ENCODE measurements at regions not wholly inside any gene's neighbourhood (a gene's known extent, or its start where the extent isn't known, plus 50 kb on each side); places are given as distances from the start of the nearest gene placed in this dataset.
A peak's percentile ranks its signal among the peaks of the same experiment; 100 is the strongest.

DNA sequence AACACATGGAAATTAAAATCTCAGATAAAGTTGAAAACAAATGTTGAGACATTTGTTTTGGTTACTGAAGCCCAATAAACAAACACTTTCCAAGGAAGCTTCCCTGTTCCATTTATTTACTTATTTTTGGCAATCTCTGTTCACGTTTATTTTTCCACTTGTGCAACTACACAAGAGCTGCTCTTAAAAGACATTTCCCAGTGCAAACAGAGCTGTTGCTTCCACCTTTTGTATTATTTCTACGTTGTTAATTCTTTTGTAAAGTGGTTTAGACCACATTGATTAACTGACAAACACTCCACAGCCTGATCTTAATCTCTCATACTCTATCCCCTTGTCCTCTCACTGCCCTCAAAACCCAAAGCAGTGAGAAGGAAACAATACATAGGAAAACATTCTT, 757.6 kb downstream of the LIG4 start:
- WGBS, 5 donors: 7 to 20% (median 15%) methylated on average over 2 of the region's 2 CpGs
- Histone ChIP-seq H3K4me1 (peaks cover 0 to 10% (median 6%) of the 10 kb centered on the region in 4 donors), H3K27me3 (no peaks in the 10 kb centered on the region), H3K4me3 (no peak overlapping the region), H3K27ac (no peak overlapping the region), H3K9me3 (peaks cover 0 to 18% (median 15%) of the 10 kb centered on the region in 4 donors), H3K36me3 (no peaks in the 10 kb centered on the region)
- intact Hi-C loops (cut with DNase I; ENCODE audit: low total_unique reads): no loop called here
- DNase-seq: no peak
- TF ChIP-seq POLR2AphosphoS5 (IDR thresholded peaks at IDR 0.05) (no peak), EP300 (IDR thresholded peaks at IDR 0.05) (no peak), POLR2A (IDR thresholded peaks at IDR 0.05) (no peak)
- TF ChIP-seq, protein P1, sequence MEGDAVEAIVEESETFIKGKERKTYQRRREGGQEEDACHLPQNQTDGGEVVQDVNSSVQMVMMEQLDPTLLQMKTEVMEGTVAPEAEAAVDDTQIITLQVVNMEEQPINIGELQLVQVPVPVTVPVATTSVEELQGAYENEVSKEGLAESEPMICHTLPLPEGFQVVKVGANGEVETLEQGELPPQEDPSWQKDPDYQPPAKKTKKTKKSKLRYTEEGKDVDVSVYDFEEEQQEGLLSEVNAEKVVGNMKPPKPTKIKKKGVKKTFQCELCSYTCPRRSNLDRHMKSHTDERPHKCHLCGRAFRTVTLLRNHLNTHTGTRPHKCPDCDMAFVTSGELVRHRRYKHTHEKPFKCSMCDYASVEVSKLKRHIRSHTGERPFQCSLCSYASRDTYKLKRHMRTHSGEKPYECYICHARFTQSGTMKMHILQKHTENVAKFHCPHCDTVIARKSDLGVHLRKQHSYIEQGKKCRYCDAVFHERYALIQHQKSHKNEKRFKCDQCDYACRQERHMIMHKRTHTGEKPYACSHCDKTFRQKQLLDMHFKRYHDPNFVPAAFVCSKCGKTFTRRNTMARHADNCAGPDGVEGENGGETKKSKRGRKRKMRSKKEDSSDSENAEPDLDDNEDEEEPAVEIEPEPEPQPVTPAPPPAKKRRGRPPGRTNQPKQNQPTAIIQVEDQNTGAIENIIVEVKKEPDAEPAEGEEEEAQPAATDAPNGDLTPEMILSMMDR (IDR thresholded peaks at IDR 0.05): no peak

GRCh38 chr13:107456431-107456830, 758.9 kb downstream of the LIG4 start:
- WGBS, 5 donors: 17 to 35% (median 24%) methylated on average over 2 of the region's 2 CpGs
- H3K9me3 ChIP-seq: peaks cover 0 to 21% (median 16%) of the 10 kb centered on the region in 4 donors

GRCh38 chr13:107452833-107453232, 762.5 kb downstream of the LIG4 start:
- Histone ChIP-seq H3K9me3 (peaks cover 0 to 21% (median 16%) of the 10 kb centered on the region in 4 donors), H3K27me3 (no peaks in the 10 kb centered on the region), H3K4me1 (peaks cover 0 to 4% (median 0%) of the 10 kb centered on the region in 4 donors), H3K4me3 (no peak overlapping the region), H3K27ac (no peak overlapping the region), H3K36me3 (no peaks in the 10 kb centered on the region)
- TF ChIP-seq, protein P1 (IDR thresholded peaks at IDR 0.05): no peak
- TF ChIP-seq POLR2A (IDR thresholded peaks at IDR 0.05) (no peak), POLR2AphosphoS5 (IDR thresholded peaks at IDR 0.05) (no peak), EP300 (IDR thresholded peaks at IDR 0.05) (no peak)
- WGBS, 5 donors: 86 to 100% (median 90%) methylated on average over 2 of the region's 2 CpGs
- intact Hi-C loops (cut with DNase I; ENCODE audit: low total_unique reads): no loop called here
- no peak for DNase-seq

More at GRCh38 chr13:107456431-107456830, 758.9 kb downstream of the LIG4 start:
- no peak for DNase-seq
- no peak for TF ChIP-seq EP300 (IDR thresholded peaks at IDR 0.05)
- no peak for TF ChIP-seq POLR2A (IDR thresholded peaks at IDR 0.05)
- no peak for TF ChIP-seq POLR2AphosphoS5 (IDR thresholded peaks at IDR 0.05)
- TF ChIP-seq, protein P1 (IDR thresholded peaks at IDR 0.05): no peak
- Histone ChIP-seq H3K36me3 (no peaks in the 10 kb centered on the region), H3K27ac (no peak overlapping the region), H3K27me3 (no peaks in the 10 kb centered on the region), H3K4me1 (peaks cover 0 to 10% (median 6%) of the 10 kb centered on the region in 4 donors), H3K4me3 (no peak overlapping the region)
- intact Hi-C loops (cut with DNase I; ENCODE audit: low total_unique reads): no loop called here

GRCh38 chr13:107450931-107451330, 764.4 kb downstream of the LIG4 start:
- Histone ChIP-seq H3K36me3 (no peaks in the 10 kb centered on the region), H3K4me3 (no peak overlapping the region), H3K9me3 (peaks cover 0 to 21% (median 16%) of the 10 kb centered on the region in 4 donors), H3K27ac (peak overlapping the region in 1 of 5 donors; percentile 8), H3K4me1 (no peaks in the 10 kb centered on the region), H3K27me3 (no peaks in the 10 kb centered on the region)
- intact Hi-C loops (cut with DNase I; ENCODE audit: low total_unique reads): no loop called here
- TF ChIP-seq POLR2AphosphoS5 (IDR thresholded peaks at IDR 0.05) (no peak), EP300 (IDR thresholded peaks at IDR 0.05) (no peak), POLR2A (IDR thresholded peaks at IDR 0.05) (no peak)
- TF ChIP-seq, protein P1 (IDR thresholded peaks at IDR 0.05): no peak
- 52 to 75% (median 70%) methylated on average over 10 of the region's 10 CpGs for WGBS, 5 donors
- peak in 1 of 2 donors; percentile 25 for DNase-seq
